ENCODE measurements at regions not wholly inside any gene's neighbourhood (a gene's known extent, or its start where the extent isn't known, plus 50 kb on each side); places are given as distances from the start of the nearest gene placed in this dataset.

DNA sequence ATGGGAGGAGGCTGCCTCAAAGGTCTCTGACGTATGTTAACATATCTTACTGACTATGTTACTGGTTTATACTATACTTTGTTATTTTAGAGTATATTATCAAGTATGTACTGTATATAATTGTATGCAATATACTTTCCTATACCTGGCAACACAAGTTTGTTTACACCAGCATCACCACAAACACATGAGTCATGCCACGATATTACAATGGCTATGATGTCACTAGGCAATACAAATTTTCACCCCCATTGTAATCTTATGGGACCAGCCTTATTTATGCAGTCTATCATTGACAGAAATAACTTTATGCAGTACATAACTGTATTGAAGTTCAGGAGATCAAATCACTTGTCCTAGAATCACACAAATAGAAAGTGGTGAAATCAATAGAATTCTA lies 329.9 kb upstream of the SLC7A11 start:
- DNase-seq (ENCODE audit: low read depth), result no peak

DNA sequence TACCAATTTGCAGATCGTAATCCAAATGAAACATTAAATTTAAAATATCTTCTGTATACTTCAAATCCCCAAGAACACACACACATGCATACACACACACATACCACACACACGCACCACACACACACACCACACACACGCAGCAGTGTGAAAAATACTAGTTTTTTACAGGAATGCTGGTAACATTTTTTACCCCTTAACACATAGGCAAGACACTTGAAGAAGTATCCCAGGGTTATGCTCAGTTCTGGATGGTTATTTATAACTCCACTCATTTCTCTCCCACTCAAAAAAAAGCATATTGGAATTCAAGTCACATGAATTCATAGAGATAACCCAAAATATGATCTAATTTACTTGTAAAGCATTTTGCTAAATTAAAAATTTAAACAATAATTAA lies 325.5 kb upstream of the SLC7A11 start:
- DNase-seq (ENCODE audit: low read depth), result no peak

DNA sequence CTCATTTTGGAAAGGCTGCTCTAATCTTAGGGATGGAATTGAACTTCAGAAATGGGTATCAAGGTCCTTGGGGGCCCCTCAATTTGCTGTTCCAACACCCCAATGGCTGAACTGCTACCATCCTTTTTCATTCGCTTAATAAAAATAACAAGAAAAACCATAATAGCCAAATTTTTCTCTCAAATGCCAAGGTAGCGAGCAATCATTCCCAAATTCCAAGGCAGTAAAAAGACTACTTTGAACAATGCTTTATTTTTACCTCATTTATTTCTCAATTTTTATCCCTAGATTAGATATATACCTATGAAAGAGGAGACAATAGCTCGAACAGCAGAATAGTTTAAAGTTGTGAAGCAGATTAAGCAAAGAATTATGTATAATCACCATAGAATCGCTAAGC lies 323.4 kb upstream of the SLC7A11 start:
- DNase-seq (ENCODE audit: low read depth), result no peak

DNA sequence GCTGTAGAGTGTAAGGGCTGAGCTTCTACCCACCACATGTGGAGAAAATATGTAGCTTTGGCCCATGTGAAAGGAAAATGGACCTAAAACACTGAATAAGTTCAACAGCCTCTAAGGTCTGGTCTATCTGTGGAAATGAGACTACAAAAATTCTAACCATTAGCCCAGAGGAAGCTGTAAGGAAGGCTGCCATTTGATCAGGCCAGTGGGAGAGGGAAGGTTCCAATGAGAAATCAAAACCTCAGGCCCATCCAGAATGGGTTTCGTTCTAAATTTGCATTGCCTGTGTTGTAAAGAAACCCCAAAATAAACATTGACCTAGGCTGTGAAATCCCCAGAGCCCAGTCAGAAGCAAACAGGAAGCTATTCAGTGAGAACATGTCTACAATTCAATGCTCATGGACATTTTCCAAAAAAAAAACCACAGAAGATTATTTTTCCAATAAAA lies 320.4 kb upstream of the SLC7A11 start:
- peak; percentile 22 for DNase-seq (ENCODE audit: low read depth)

DNA sequence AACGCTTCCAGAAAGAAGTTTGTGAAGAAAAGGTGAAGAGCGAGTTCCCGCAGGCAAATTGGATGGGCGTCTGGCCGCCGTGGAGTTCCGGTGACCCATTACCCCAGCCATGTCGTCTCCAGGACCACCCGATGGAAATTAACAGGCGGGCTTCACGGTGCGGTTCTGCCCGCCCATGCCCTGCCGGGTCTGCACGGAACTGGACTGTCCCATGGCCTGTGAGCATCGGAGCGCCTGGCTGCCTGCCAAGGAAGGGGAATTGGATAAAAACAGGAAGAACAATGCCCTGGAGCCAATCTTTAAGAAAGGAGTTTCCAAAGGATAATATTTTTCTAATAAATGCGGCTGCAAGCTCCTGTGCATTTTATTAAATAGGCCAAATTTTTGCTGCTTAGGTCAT lies 319.8 kb upstream of the SLC7A11 start:
- DNase-seq (ENCODE audit: low read depth), result no peak

DNA sequence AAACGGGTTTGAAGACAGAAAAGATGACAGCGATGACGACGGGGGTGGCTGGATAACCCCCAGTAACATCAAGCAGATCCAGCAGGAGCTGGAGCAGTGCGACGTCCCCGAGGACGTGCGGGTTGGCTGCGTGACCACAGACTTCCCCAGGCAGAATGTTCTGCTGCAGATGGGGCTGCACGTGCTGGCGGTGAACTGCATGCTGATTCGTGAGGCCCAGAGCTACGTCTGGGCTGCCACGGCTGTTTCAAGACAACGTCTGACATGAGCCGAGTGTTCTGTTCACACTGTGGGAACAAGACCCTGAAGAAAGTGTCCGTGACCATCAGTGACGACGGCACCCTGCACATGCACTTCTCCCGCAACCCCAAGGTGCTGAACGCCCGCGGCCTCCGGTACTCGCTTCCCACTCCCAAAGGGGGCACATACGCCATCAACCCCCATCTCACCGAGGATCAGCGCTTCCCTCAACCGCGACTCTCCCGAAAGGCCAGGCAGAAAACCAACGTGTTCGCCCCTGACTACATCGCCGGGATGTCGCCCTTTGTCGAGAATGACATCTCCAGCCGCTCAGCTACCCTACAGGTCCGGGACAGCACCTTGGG lies 319.2 kb upstream of the SLC7A11 start:
- DNase-seq (ENCODE audit: low read depth), result no peak

DNA sequence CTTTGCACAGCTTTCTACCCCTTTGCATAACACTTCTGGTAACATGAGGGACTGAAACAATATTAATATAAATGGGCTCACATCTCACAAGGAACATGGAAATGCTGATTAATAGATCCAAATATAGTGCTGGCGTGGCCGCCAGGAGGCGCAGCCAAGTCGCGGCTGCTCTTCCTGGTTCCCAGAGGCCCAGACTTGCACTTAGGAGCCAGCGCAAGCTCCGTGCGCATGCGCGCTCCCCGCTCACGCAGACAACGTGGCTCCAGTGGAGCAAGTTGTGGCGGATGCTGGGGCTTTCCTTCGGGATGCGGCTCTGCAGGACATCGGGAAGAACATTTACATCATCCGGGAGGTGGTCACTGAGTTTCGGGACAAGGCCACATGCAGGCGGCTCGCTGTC lies 318.3 kb upstream of the SLC7A11 start:
- no peak for DNase-seq (ENCODE audit: low read depth)

DNA sequence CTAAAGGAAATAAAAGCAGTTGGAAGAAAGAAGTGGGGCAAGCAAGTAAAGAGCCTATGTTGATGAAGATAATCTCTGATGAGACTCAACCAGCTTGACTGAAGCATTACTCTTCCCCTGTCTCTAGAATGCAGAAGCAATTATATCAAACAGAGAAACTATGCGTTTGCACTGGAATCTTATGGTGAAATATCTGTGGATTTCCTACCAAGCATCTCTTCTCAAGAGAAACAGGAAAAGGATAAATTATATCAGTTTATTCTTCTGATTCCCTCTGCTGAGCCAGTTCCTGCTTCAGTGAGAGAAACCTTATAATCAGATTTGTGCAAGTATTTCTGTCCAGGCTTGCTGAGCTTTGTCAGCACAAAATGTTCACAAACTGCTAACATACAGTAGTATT lies 316.7 kb upstream of the SLC7A11 start:
- no peak for DNase-seq (ENCODE audit: low read depth)

DNA sequence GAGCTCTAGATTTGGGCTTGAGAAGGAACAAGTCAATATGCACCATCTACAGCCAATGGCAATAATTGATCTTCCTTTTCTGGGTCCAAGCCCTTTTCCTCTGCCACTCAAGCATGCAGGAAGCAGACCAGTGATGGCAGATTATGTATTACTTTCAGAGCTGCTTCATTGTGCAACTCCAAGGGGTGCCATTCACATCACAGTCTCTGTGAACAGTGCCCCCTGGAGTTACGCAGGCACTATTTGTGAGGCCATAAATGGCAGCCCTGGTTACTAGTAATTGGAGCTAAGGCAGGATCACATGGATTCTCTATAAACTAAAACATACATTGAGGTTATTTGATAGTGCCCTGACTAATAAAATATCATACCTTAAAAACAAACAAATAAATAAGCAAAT lies 313.4 kb upstream of the SLC7A11 start:
- DNase-seq (ENCODE audit: low read depth), result peak; percentile 53

DNA sequence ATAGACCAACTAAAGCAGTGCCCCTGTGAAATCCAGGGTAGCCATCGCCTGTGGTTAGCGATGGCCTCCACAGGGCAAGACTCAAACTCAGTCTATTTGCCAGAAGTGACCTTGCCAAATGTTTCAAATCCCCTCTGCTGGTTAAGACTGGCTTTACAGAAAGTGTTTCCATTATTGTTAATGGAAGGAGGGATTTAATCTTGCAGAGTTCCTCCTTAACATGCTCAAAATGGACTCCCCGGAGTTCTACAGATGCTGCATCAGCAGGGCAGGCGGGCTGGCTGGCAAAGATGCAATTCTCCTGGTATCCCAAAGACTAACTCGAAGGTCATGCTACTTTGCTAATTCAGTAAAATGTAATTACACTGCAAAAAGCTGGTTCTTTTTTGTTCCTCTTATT lies 313.0 kb upstream of the SLC7A11 start:
- no peak for DNase-seq (ENCODE audit: low read depth)

DNA sequence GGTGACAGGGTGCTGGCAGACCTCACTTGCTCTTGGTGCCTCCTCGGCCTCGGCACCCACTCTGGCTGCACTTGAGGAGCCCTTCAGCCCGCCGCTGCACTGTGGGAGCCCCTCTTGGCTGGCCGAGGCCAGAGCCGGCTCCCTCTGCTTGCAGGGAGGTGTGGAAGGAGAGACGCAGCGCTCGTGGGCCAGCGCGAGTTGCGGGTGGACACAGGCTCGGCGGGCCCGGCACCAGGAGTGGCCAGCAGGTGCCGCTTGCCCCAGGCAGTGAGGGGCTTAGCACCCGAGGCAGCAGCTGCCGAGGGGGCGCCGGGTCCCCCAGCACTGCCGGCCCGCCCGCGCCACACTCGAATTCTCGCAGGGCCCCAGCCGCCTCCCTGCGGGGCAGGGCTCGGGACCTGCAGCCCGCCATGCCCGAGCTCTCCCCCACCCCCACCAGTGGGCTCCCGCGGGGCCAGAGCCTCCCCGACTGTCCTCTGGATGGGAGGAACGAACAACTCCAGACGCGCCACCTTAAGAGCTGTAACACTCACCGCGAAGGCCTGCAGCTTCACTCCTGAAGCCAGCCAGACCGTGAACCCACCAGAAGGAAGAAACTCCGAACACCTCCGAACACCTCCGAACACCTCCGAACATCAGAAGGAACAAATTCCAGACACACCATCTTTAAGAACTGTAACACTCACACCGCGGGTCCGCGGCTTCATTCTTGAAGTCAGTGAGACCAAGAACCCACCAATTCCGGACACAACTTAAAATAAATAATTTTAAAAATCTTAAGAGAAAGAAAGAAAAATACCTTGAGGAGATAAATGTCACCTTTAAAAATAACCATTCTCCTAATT lies 311.1 kb upstream of the SLC7A11 start:
- peak; percentile 46 for DNase-seq (ENCODE audit: low read depth)

DNA sequence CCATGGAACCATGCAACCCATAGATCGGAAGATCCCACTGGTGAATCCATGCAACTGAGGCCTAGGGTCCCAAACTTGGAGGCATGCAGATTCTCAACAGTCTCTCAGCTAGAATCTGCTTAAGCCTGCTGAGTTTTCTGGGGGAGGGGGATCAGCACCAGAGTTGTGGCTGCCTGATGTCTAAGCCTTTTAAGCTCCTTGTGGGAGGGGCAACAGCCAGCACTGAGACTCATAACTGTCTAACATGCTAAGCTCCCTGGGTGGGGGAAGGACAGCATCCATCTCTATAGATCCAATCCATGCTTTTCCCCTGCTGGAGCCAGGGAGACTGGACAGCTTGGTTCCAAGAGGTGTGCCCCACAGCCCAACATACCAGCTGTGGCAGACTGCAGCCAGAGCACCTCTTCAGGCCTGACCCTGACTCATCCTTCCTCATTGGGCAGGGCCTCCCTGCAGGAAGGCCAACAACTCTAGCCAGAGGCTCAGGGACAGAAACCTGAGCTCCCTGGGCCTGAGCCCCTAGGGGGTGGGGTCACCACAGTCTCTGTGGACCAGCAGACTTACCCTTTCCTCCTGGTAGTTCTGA lies 300.1 kb upstream of the SLC7A11 start:
- peak; percentile 24 for DNase-seq (ENCODE audit: low read depth)

DNA sequence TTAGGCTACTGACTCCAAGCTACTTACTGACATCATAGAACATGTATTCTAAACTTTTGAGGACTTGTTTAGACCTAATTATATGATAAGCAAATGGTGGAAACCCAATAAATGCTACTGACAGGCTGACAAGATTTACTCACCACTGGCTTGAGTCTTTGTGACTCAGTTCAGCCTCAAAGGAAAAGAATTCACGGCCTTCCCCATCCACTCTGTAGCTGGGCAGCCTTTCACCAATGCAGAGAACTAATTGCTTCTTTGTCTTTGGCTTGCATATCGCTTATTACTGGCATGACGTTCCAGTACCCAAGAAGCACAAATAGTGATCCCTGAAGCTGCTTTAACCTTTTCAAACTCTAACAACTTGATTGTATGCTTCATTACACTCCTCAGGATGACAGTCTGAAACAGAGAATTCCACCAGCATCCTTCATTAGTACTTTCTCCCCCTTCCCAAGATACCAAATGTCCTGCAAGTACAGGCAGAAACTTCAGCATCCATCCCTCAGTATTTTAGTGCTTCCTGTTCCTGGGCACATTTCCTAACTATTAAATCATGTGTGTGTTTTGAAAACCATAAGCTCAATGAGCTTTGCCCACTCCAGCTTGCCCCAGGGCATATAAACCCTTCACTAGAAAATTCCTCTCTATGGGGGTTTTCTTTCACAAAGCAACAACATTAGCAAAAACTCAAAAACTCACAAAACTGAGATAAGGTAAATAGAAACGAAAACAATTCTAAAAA lies 298.1 kb upstream of the SLC7A11 start:
- DNase-seq (ENCODE audit: low read depth), result peak; percentile 60

DNA sequence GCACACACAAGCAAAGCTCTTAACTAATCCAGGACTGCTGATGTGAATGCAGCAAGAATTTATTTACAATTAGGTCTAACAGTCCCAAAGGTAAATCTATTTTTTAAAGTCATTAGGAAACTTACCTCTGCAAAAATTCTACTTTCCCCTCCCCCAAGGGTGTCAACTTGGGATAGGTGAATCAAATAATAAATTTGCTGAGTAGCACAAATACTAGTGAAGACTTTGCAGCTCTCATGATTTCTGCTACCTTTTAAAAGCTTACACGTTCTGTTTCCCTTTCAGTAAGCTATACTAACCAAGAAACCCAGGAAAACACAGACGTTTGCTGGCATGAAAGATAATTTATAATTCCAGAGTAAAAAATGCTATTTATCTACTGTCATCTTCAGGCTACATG lies 296.6 kb upstream of the SLC7A11 start:
- DNase-seq (ENCODE audit: low read depth), result no peak

DNA sequence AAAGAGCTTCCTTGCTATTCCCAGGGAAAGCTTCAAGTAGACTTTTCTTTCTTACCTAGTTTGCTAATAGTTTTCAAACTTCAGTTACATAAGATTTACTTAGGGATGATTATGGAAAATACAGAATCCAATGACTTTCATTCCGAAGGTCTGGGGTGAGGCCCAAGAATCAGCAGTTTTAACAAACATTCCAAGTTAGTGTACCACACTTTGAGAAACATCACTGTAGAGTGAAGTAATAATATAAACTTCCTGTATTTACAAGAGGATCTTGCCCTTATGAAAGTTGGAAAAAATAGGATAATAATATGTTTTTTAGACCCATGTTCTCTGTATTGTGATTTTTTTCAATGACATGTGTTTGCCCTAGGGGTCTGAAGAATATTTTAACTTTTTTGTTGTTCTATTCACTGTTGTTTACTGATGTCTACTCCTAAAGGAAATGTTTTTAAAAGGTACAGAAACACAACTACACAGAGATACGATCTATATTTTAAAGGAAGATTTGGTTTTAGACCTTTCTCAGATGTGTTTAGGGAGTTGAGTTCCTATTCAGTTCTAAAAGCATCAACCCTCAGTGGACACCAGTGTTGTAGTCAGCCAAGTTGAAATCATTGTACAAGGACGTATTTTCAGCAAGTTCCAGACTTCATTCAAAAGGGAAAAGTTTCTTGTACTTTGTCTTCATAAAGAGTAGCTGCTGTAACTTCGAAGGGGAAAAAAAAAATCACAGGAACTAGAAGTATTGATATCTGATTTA lies 295.8 kb upstream of the SLC7A11 start:
- DNase-seq (ENCODE audit: low read depth), result no peak

DNA sequence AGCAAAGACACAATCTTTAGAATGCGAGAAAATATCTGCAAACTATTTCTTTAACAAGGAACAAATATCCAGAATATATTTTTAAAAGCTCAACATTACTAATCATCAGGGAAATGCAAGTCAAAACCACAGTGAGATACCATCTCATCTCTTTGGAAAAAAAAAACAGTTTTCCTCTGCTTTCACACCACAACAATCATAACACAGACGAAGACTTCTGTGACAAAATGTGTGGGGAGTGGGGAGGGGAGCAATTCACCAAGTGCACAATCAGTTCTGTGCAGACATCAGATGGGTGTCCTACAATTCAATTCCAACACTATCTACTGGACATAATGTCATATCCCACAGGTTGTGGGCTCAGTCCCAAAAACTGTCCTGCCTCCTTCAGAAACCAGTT lies 293.2 kb upstream of the SLC7A11 start:
- DNase-seq (ENCODE audit: low read depth), result no peak

DNA sequence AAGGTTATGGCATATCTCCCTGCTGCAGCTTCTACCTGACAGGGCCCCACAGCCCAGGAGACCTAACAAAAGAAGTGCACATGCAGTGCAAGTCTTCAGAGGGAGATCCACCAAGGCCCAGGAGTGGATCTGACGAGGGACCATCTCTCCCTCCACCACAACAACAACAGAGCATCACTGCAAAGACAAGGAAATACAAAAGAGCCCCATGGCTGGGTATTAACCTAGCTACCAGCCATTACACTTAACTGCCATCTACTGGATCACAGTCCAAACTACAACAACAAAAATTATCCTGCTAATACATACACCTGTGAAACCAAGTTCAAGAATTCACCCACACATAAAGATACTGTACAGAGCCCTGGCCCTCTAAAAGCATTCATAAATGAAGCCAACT lies 280.2 kb upstream of the SLC7A11 start:
- peak; percentile 46 for DNase-seq (ENCODE audit: low read depth)

DNA sequence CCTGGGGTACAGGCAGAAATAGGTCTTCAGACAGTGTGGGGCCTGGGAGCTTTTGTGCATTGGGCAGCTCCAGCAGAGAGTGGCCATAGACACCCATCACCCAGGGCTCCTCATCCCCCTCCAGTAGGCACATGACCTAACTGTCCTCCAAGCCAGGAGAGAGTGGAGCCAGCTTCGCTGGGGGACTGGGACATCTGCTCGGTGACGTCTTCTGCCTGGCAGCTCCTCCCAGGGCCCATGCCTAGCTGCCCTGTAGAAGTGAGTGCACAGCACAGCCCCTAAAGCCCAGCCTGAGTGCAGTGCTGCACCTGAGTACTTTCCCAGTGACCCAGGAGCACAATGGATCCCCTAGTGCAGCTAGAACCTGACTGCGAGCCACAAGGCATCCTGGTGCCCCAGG lies 279.7 kb upstream of the SLC7A11 start:
- no peak for DNase-seq (ENCODE audit: low read depth)

DNA sequence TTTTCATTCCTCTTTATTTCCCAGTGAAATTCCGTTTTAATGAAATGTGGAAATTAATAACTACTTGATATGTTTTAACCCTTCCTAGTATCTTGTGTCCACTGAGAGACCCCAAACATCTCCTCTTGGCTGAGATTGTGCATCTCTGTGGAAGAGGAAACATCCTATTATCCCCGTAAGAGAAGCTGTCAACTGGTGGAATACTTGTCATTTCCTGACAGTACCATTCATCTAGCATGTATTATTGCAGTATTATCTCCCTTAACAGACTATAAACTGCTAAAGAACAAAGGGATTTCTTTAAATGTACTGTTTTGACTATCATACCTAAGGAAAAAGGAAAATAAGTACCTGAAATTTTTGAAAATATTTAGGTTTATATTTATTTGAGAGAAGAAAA lies 277.3 kb upstream of the SLC7A11 start:
- no peak for DNase-seq (ENCODE audit: low read depth)

DNA sequence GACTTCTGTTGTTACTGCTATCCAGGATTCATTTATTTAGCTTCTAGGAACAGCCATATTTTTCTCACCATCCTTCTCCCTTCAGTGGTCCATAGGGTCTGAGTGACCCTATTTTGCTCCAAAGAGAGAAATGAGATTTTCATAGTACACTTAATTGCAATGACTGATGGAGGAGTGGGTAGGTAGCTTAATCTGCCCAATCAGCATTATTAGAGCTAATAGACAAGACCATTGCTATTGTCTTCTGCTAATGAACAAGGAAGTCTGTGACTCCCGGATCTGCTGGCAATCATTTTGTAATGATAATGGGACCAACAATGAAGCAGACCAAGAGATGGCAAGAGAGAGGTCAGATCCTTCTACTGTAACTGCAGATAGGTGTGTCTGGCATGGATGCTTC lies 271.4 kb upstream of the SLC7A11 start:
- DNase-seq (ENCODE audit: low read depth), result no peak

DNA sequence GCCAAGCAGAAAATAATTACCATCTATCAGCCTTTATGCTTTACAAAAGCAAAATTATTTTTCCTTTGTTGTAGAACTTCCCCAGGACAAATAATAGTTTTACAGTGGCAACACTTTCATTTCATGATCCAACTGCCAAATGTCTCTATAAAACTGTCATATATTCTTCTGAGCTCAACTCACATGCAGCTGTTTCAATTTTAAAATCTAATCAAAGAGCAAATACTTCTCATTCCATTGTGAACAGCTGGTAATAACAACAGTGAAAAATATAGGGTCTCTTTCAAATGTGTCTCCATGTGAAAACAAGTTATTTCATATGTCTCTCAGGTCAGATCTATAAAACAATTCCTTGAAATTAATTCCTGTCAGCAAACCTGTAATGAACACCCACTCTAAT lies 270.6 kb upstream of the SLC7A11 start:
- no peak for DNase-seq (ENCODE audit: low read depth)

DNA sequence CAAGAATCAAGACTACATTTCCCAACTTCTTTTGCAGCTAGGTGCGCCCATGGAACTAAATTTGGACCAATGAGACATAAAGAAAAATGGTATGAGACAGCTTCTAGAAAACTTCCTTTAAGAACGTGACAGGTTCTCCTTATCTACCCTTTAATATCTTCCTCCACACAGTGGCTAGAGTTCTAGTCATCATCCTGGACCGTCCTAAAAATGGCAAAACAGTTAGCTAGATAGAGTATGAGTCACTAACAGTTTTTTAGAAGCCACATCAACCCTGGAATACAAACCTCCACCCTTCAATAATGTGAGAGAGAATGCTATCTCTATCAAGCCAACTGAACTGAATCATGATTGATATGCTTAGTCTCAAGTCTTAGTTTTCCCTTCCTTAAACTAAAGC lies 267.9 kb upstream of the SLC7A11 start:
- no peak for DNase-seq (ENCODE audit: low read depth)

All from renal cortical epithelial cell (primary cell).